ENCODE measurements at regions not wholly inside any gene's neighbourhood (a gene's known extent, or its start where the extent isn't known, plus 50 kb on each side); places are given as distances from the start of the nearest gene placed in this dataset.

DNA sequence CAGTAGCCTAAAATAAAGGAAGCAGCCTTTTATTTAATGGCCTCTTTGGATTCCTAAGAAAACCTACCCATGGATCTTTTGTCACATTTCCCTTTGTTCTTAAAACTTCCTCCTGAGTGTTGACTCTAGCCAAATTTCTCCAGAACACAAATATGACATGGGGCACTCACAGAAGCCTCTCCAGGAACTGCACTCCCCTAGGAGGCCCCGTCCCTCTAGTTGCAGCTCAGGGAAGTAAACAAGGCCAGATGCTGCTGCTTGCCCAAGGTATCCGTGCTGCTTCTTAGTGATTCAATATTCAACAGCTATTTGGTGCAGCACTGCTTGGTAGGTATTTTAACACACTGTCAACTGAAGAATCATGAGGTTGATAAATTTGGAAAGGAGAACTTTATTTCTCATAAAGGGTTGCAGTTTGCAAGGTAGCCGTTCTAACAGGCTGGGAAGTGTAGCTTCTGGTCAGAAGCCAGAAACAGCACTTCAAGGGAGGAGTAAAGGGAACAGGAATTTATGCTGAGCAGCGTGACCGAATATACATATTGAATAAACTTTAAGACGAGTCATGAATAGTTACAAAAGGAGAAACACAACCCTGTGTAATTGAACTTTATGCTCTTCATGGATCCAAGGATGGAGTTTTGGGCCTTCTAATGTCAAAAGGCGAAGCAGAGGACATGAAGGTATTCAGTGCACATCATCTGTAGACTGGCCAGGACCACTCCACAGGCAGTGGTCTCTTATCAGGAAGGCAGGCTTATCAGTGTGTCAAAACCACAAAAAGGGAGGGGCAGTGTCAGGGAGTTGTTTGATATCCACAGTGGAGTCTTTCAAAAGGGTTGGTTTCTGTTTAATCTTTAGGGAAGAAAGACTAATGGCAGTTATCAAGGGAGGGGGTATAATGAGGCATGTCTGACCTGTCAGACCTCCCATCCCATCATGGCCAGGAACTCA, 63.3 kb downstream of the CD24 start:
- H3K79me2 ChIP-seq (ENCODE audit: control insufficient read depth, insufficient read depth, low read length): no peaks in the 10 kb centered on the region
- WGBS (ENCODE audit: extremely low coverage, insufficient coverage, low lambda C conversion rate): no CpG with 5 or more reads among the region's 7 CpGs
- no peak overlapping the region for H4K8ac ChIP-seq (ENCODE audit: low read depth, low read length)
- peak; percentile 65 for DNase-seq
- no peak overlapping the region for H2BK15ac ChIP-seq (replicated peaks; ENCODE audit: low read depth)
- H3K4me1 ChIP-seq (ENCODE audit: control insufficient read depth, low read depth, low read length): no peaks in the 10 kb centered on the region
- no peaks in the 10 kb centered on the region for H3K36me3 ChIP-seq (ENCODE audit: control insufficient read depth, insufficient read depth, low read length)
- no peak overlapping the region for H3K56ac ChIP-seq (ENCODE audit: low read length)
- H3K79me1 ChIP-seq (ENCODE audit: low read length): no peaks in the 10 kb centered on the region
- H3K27ac ChIP-seq (ENCODE audit: low read depth, low read length): no peak overlapping the region
- no peak overlapping the region for H2BK5ac ChIP-seq (ENCODE audit: low read length)
- no peak overlapping the region for H3K9ac ChIP-seq (ENCODE audit: low read length)
- no peak overlapping the region for H4K5ac ChIP-seq (ENCODE audit: low read length)
- no peak overlapping the region for H3K4me3 ChIP-seq (ENCODE audit: low read length)
- no peak overlapping the region for H3K18ac ChIP-seq (ENCODE audit: low read length)
- H2AK5ac ChIP-seq (ENCODE audit: low read length): no peak overlapping the region
- H3K23ac ChIP-seq (ENCODE audit: low read length): no peak overlapping the region
- H2BK120ac ChIP-seq (ENCODE audit: low read depth, low read length): no peak overlapping the region
- no peak overlapping the region for H3K4ac ChIP-seq (ENCODE audit: low read depth, low read length)
- no peak overlapping the region for H3K4me2 ChIP-seq (ENCODE audit: low read length)
- no peaks in the 10 kb centered on the region for H3K27me3 ChIP-seq (ENCODE audit: insufficient read depth, low read length, poor library complexity)

DNA sequence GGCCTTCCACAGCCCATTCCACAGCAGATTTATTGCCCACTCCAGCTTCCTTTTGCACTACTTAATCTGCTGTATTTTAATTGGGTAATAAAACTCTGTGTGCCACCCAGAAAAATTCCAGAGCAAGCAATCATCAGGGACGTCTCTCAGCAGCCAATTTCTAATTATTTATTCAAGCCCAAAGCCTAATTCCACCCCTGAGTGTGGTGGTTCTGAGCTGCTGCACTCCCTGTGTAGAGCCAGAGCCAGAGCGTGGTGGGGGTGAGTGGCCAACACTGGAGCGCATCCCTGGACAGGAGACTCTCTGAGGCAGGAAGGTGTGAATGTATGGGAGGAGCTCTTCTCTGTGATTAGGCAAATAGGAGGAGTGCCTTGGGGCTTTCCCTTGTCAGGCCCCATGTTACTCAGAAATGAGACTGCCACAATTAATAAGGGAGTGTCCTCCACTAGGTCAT, 66.1 kb downstream of the CD24 start:
- Histone ChIP-seq H2AK5ac (ENCODE audit: low read length) (no peak overlapping the region), H3K23ac (ENCODE audit: low read length) (no peak overlapping the region), H2BK120ac (ENCODE audit: low read depth, low read length) (no peak overlapping the region), H3K27me3 (ENCODE audit: insufficient read depth, low read length, poor library complexity) (no peaks in the 10 kb centered on the region), H3K4me1 (ENCODE audit: control insufficient read depth, low read depth, low read length) (no peaks in the 10 kb centered on the region), H3K18ac (ENCODE audit: low read length) (no peak overlapping the region), H3K4ac (ENCODE audit: low read depth, low read length) (no peak overlapping the region), H2BK15ac (replicated peaks; ENCODE audit: low read depth) (no peak overlapping the region), H3K56ac (ENCODE audit: low read length) (no peak overlapping the region), H4K8ac (ENCODE audit: low read depth, low read length) (no peak overlapping the region), H2BK5ac (ENCODE audit: low read length) (no peak overlapping the region), H3K4me2 (ENCODE audit: low read length) (no peak overlapping the region), H3K36me3 (ENCODE audit: control insufficient read depth, insufficient read depth, low read length) (no peaks in the 10 kb centered on the region), H3K79me1 (ENCODE audit: low read length) (no peaks in the 10 kb centered on the region), H3K4me3 (ENCODE audit: low read length) (no peak overlapping the region), H3K79me2 (ENCODE audit: control insufficient read depth, insufficient read depth, low read length) (no peaks in the 10 kb centered on the region), H4K5ac (ENCODE audit: low read length) (no peak overlapping the region), H3K9ac (ENCODE audit: low read length) (no peak overlapping the region), H3K27ac (ENCODE audit: low read depth, low read length) (no peak overlapping the region)
- peak; percentile 22 for DNase-seq
- WGBS (ENCODE audit: extremely low coverage, insufficient coverage, low lambda C conversion rate): no CpG with 5 or more reads among the region's 3 CpGs

DNA sequence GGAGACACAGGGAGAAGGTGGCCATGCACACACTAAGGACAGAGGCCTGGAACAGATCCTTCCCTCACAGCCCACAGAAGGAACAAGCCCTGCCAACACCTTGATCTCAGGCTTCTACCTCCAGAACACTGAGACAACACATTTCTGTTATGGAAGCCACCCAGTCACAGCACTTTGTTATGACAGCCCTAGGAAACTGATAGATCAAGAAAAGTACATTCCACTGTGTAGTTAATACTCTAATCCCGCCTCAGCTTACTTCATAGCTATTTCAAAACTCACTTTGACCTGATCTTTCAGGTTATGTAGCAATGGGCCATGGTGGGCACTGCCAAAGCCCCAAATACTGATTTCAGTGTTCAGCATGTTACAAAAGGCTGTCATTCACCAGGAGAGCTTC, 66.8 kb downstream of the CD24 start:
- Histone ChIP-seq H3K36me3 (ENCODE audit: control insufficient read depth, insufficient read depth, low read length) (no peaks in the 10 kb centered on the region), H3K27me3 (ENCODE audit: insufficient read depth, low read length, poor library complexity) (no peaks in the 10 kb centered on the region), H3K4me3 (ENCODE audit: low read length) (no peak overlapping the region), H2BK15ac (replicated peaks; ENCODE audit: low read depth) (no peak overlapping the region), H4K5ac (ENCODE audit: low read length) (no peak overlapping the region), H4K8ac (ENCODE audit: low read depth, low read length) (no peak overlapping the region), H3K56ac (ENCODE audit: low read length) (no peak overlapping the region), H3K79me2 (ENCODE audit: control insufficient read depth, insufficient read depth, low read length) (no peaks in the 10 kb centered on the region), H3K4me2 (ENCODE audit: low read length) (no peak overlapping the region), H3K4ac (ENCODE audit: low read depth, low read length) (no peak overlapping the region), H2AK5ac (ENCODE audit: low read length) (no peak overlapping the region), H3K27ac (ENCODE audit: low read depth, low read length) (no peak overlapping the region), H3K23ac (ENCODE audit: low read length) (no peak overlapping the region), H2BK5ac (ENCODE audit: low read length) (no peak overlapping the region), H3K18ac (ENCODE audit: low read length) (no peak overlapping the region), H3K79me1 (ENCODE audit: low read length) (no peaks in the 10 kb centered on the region), H3K9ac (ENCODE audit: low read length) (no peak overlapping the region), H3K4me1 (ENCODE audit: control insufficient read depth, low read depth, low read length) (no peaks in the 10 kb centered on the region), H2BK120ac (ENCODE audit: low read depth, low read length) (no peak overlapping the region)
- no peak for DNase-seq
- no CpG with 5 or more reads among the region's 1 CpG for WGBS (ENCODE audit: extremely low coverage, insufficient coverage, low lambda C conversion rate)

DNA sequence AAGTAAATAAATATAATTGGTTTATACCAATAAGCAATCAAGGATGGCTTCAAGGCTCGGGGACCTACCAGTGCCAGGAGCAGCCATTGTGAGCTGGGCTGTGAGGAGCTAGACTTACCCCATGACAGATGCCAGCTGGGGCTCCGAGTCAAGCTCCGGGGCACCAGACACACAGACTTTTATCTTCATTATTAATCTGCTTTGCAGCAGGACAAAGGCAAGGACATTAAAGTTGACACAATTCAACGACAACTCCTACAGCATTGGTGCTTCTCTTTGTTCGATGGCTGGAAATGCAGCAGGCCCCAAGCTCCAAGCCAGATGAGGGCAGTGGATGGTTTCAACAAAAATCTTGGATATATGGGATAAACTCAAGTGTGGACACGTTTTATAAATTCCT, 68.3 kb downstream of the CD24 start:
- H3K18ac ChIP-seq (ENCODE audit: low read length): no peak overlapping the region
- H3K79me1 ChIP-seq (ENCODE audit: low read length): no peaks in the 10 kb centered on the region
- no peaks in the 10 kb centered on the region for H3K79me2 ChIP-seq (ENCODE audit: control insufficient read depth, insufficient read depth, low read length)
- H3K4me3 ChIP-seq (ENCODE audit: low read length): no peak overlapping the region
- H3K4me1 ChIP-seq (ENCODE audit: control insufficient read depth, low read depth, low read length): no peaks in the 10 kb centered on the region
- no CpG with 5 or more reads among the region's 6 CpGs for WGBS (ENCODE audit: extremely low coverage, insufficient coverage, low lambda C conversion rate)
- H3K9ac ChIP-seq (ENCODE audit: low read length): no peak overlapping the region
- H3K27ac ChIP-seq (ENCODE audit: low read depth, low read length): no peak overlapping the region
- H3K4ac ChIP-seq (ENCODE audit: low read depth, low read length): no peak overlapping the region
- H3K23ac ChIP-seq (ENCODE audit: low read length): no peak overlapping the region
- H3K4me2 ChIP-seq (ENCODE audit: low read length): no peak overlapping the region
- no peak for DNase-seq
- no peaks in the 10 kb centered on the region for H3K27me3 ChIP-seq (ENCODE audit: insufficient read depth, low read length, poor library complexity)
- no peak overlapping the region for H2BK15ac ChIP-seq (replicated peaks; ENCODE audit: low read depth)
- H4K5ac ChIP-seq (ENCODE audit: low read length): no peak overlapping the region
- no peaks in the 10 kb centered on the region for H3K36me3 ChIP-seq (ENCODE audit: control insufficient read depth, insufficient read depth, low read length)
- no peak overlapping the region for H2AK5ac ChIP-seq (ENCODE audit: low read length)
- H3K56ac ChIP-seq (ENCODE audit: low read length): no peak overlapping the region
- H4K8ac ChIP-seq (ENCODE audit: low read depth, low read length): no peak overlapping the region
- H2BK120ac ChIP-seq (ENCODE audit: low read depth, low read length): no peak overlapping the region
- H2BK5ac ChIP-seq (ENCODE audit: low read length): no peak overlapping the region

DNA sequence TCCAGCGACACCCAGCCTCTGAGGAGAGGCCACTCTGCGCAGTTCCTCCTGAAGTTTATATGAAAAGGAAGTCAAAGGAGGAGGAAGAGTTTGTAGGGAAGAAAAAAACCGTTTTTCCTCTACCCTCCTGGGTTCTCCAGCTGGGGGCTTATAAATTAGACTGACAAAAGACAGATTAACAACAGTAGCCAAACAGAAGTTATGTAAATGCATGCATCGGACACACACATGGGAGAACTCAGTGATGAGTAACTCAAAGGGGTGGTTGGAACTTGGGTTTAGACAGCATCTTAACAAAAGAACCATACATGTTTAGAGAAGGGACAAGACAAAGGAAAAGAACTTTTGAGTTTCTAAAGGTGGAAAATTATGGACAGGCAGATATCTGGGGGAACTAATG, 71.2 kb downstream of the CD24 start:
- Histone ChIP-seq H3K36me3 (ENCODE audit: control insufficient read depth, insufficient read depth, low read length) (no peaks in the 10 kb centered on the region), H3K27me3 (ENCODE audit: insufficient read depth, low read length, poor library complexity) (no peaks in the 10 kb centered on the region), H2BK15ac (replicated peaks; ENCODE audit: low read depth) (no peak overlapping the region), H3K4me1 (ENCODE audit: control insufficient read depth, low read depth, low read length) (no peaks in the 10 kb centered on the region), H2AK5ac (ENCODE audit: low read length) (no peak overlapping the region), H3K56ac (ENCODE audit: low read length) (no peak overlapping the region), H3K4me2 (ENCODE audit: low read length) (no peak overlapping the region), H3K9ac (ENCODE audit: low read length) (no peak overlapping the region), H3K23ac (ENCODE audit: low read length) (no peak overlapping the region), H3K4ac (ENCODE audit: low read depth, low read length) (no peak overlapping the region), H3K18ac (ENCODE audit: low read length) (no peak overlapping the region), H2BK120ac (ENCODE audit: low read depth, low read length) (no peak overlapping the region), H3K4me3 (ENCODE audit: low read length) (no peak overlapping the region), H4K8ac (ENCODE audit: low read depth, low read length) (no peak overlapping the region), H3K79me2 (ENCODE audit: control insufficient read depth, insufficient read depth, low read length) (no peaks in the 10 kb centered on the region), H4K5ac (ENCODE audit: low read length) (no peak overlapping the region), H3K79me1 (ENCODE audit: low read length) (no peaks in the 10 kb centered on the region), H3K27ac (ENCODE audit: low read depth, low read length) (no peak overlapping the region), H2BK5ac (ENCODE audit: low read length) (no peak overlapping the region)
- no CpG with 5 or more reads among the region's 4 CpGs for WGBS (ENCODE audit: extremely low coverage, insufficient coverage, low lambda C conversion rate)
- DNase-seq: no peak

Data from mesendoderm (in vitro differentiated cells).